Dendritic cell treated with granulocyte-macrophage colony-stimulating factor and Interleukin-4, amounts not matched to agents 40 ng/mL and 50 ng/mL, for 4 days (primary cell): ENCODE measurements at regions not wholly inside any gene's neighbourhood (a gene's known extent, or its start where the extent isn't known, plus 50 kb on each side); places are given as distances from the start of the nearest gene placed in this dataset.

ENCODE experiments used
- H3K27ac Mint-ChIP-seq: one replicate; pipeline ENCODE4 v1.8.0; 2022; ENCODE audit warnings: mild to moderate bottlenecking, mixed read lengths
- H3K27me3 Mint-ChIP-seq: one replicate; pipeline ENCODE4 v1.8.0; 2022; ENCODE audit warnings: mild to moderate bottlenecking, mixed read lengths
- H3K36me3 Mint-ChIP-seq: one replicate; pipeline ENCODE4 v1.8.0; 2022; ENCODE audit warnings: low read depth, mixed read lengths
- H3K4me1 Mint-ChIP-seq: one replicate; pipeline ENCODE4 v1.8.0; 2022; ENCODE audit warnings: low read depth, mixed read lengths
- H3K4me3 Mint-ChIP-seq: one replicate; pipeline ENCODE4 v1.8.0; 2022; ENCODE audit warnings: mild to moderate bottlenecking, moderate library complexity, mixed read lengths
- H3K9me3 Mint-ChIP-seq: one replicate; pipeline ENCODE4 v1.8.0; 2022; ENCODE audit warnings: mixed read lengths
- intact Hi-C: fragments of 100-400 bp; cut with micrococcal nuclease; formaldehyde crosslinking; loops from one replicate; pipeline ENCODE4 v1.15.0; 2022

- no peak overlapping the region for H3K27ac Mint-ChIP-seq
- no peaks in the 10 kb centered on the region for H3K9me3 Mint-ChIP-seq
- no peaks in the 10 kb centered on the region for H3K36me3 Mint-ChIP-seq
- intact Hi-C loops: no loop called here
- no peaks in the 10 kb centered on the region for H3K27me3 Mint-ChIP-seq
- H3K4me1 Mint-ChIP-seq: no peaks in the 10 kb centered on the region
- no peak overlapping the region for H3K4me3 Mint-ChIP-seq
These were observed 526.3 kb upstream of the LRRTM1 start for GRCh38 chr2:80830891-80831290.

- Mint-ChIP-seq H3K27ac (no peak overlapping the region), H3K36me3 (no peaks in the 10 kb centered on the region), H3K9me3 (peaks cover 21% of the 10 kb centered on the region), H3K4me3 (no peak overlapping the region), H3K27me3 (no peaks in the 10 kb centered on the region), H3K4me1 (no peaks in the 10 kb centered on the region)
- intact Hi-C loops: no loop called here
These were observed 518.4 kb upstream of the LRRTM1 start for GRCh38 chr2:80822999-80823398.

GRCh38 chr2:80815259-80815658 lies 510.7 kb upstream of the LRRTM1 start:
- Mint-ChIP-seq H3K9me3 (peaks cover 57% of the 10 kb centered on the region), H3K27ac (no peak overlapping the region), H3K4me1 (no peaks in the 10 kb centered on the region), H3K36me3 (no peaks in the 10 kb centered on the region), H3K4me3 (no peak overlapping the region), H3K27me3 (no peaks in the 10 kb centered on the region)
- intact Hi-C loops: no loop called here

- Mint-ChIP-seq H3K36me3 (no peaks in the 10 kb centered on the region), H3K27ac (no peak overlapping the region), H3K27me3 (no peaks in the 10 kb centered on the region), H3K4me3 (no peak overlapping the region), H3K4me1 (no peaks in the 10 kb centered on the region), H3K9me3 (peaks cover 10% of the 10 kb centered on the region)
- intact Hi-C loops: no loop called here
These were observed 482.0 kb upstream of the LRRTM1 start for GRCh38 chr2:80786584-80786983.

GRCh38 chr2:80778704-80779103 lies 474.2 kb upstream of the LRRTM1 start:
- Mint-ChIP-seq H3K4me3 (no peak overlapping the region), H3K9me3 (peaks cover 9% of the 10 kb centered on the region), H3K4me1 (no peaks in the 10 kb centered on the region), H3K27me3 (no peaks in the 10 kb centered on the region), H3K36me3 (no peaks in the 10 kb centered on the region), H3K27ac (no peak overlapping the region)
- intact Hi-C loops: no loop called here

- H3K4me3 Mint-ChIP-seq: no peak overlapping the region
- H3K9me3 Mint-ChIP-seq: peaks cover 18% of the 10 kb centered on the region
- H3K4me1 Mint-ChIP-seq: no peaks in the 10 kb centered on the region
These were observed 444.0 kb upstream of the LRRTM1 start for GRCh38 chr2:80748592-80748991.

GRCh38 chr2:80737047-80737446 lies 432.5 kb upstream of the LRRTM1 start:
- Mint-ChIP-seq H3K27me3 (no peaks in the 10 kb centered on the region), H3K27ac (no peak overlapping the region), H3K36me3 (no peaks in the 10 kb centered on the region), H3K4me3 (no peak overlapping the region), H3K9me3 (peaks cover 56% of the 10 kb centered on the region), H3K4me1 (no peaks in the 10 kb centered on the region)
- intact Hi-C loops: no loop called here

More at GRCh38 chr2:80748592-80748991, 444.0 kb upstream of the LRRTM1 start:
- H3K27ac Mint-ChIP-seq: no peak overlapping the region
- H3K27me3 Mint-ChIP-seq: no peaks in the 10 kb centered on the region
- no peaks in the 10 kb centered on the region for H3K36me3 Mint-ChIP-seq
- intact Hi-C loops: no loop called here

- Mint-ChIP-seq H3K27me3 (no peaks in the 10 kb centered on the region), H3K4me1 (no peaks in the 10 kb centered on the region), H3K4me3 (no peak overlapping the region), H3K9me3 (peaks cover 39% of the 10 kb centered on the region), H3K27ac (no peak overlapping the region), H3K36me3 (no peaks in the 10 kb centered on the region)
- intact Hi-C loops: no loop called here
These were observed 420.4 kb upstream of the LRRTM1 start for GRCh38 chr2:80725001-80725400.

- no peaks in the 10 kb centered on the region for H3K27me3 Mint-ChIP-seq
- H3K27ac Mint-ChIP-seq: no peak overlapping the region
- intact Hi-C loops: no loop called here
- H3K4me3 Mint-ChIP-seq: no peak overlapping the region
- no peaks in the 10 kb centered on the region for H3K36me3 Mint-ChIP-seq
- no peaks in the 10 kb centered on the region for H3K4me1 Mint-ChIP-seq
- H3K9me3 Mint-ChIP-seq: peaks cover 37% of the 10 kb centered on the region
These were observed 418.3 kb upstream of the LRRTM1 start for GRCh38 chr2:80722803-80723202.

- Mint-ChIP-seq H3K27me3 (no peaks in the 10 kb centered on the region), H3K27ac (no peak overlapping the region), H3K36me3 (no peaks in the 10 kb centered on the region), H3K4me3 (no peak overlapping the region), H3K9me3 (peaks cover 27% of the 10 kb centered on the region), H3K4me1 (no peaks in the 10 kb centered on the region)
- intact Hi-C loops: no loop called here
These were observed 415.1 kb upstream of the LRRTM1 start for GRCh38 chr2:80719607-80720006.

GRCh38 chr2:80715433-80715832 lies 410.9 kb upstream of the LRRTM1 start:
- Mint-ChIP-seq H3K27ac (no peak overlapping the region), H3K27me3 (no peaks in the 10 kb centered on the region), H3K4me3 (no peak overlapping the region), H3K4me1 (no peaks in the 10 kb centered on the region), H3K9me3 (peaks cover 12% of the 10 kb centered on the region), H3K36me3 (no peaks in the 10 kb centered on the region)
- intact Hi-C loops: no loop called here

- no peaks in the 10 kb centered on the region for H3K9me3 Mint-ChIP-seq
- H3K36me3 Mint-ChIP-seq: no peaks in the 10 kb centered on the region
- no peak overlapping the region for H3K4me3 Mint-ChIP-seq
- no peak overlapping the region for H3K27ac Mint-ChIP-seq
- intact Hi-C loops: no loop called here
- H3K27me3 Mint-ChIP-seq: no peaks in the 10 kb centered on the region
- H3K4me1 Mint-ChIP-seq: no peaks in the 10 kb centered on the region
These were observed 407.4 kb upstream of the LRRTM1 start for GRCh38 chr2:80711915-80712314.

- Mint-ChIP-seq H3K27me3 (no peaks in the 10 kb centered on the region), H3K4me3 (no peak overlapping the region)
- intact Hi-C loops: no loop called here
These were observed 402.4 kb upstream of the LRRTM1 start for GRCh38 chr2:80706951-80707350.

GRCh38 chr2:80706541-80706940 lies 402.0 kb upstream of the LRRTM1 start:
- Mint-ChIP-seq H3K27ac (no peak overlapping the region), H3K4me1 (no peaks in the 10 kb centered on the region)
- intact Hi-C loops: no loop called here

More at GRCh38 chr2:80706951-80707350, 402.4 kb upstream of the LRRTM1 start:
- no peaks in the 10 kb centered on the region for H3K4me1 Mint-ChIP-seq
- H3K9me3 Mint-ChIP-seq: peaks cover 13% of the 10 kb centered on the region
- no peak overlapping the region for H3K27ac Mint-ChIP-seq
- no peaks in the 10 kb centered on the region for H3K36me3 Mint-ChIP-seq

GRCh38 chr2:80703532-80703931 lies 399.0 kb upstream of the LRRTM1 start:
- no peaks in the 10 kb centered on the region for H3K27me3 Mint-ChIP-seq
- H3K9me3 Mint-ChIP-seq: peaks cover 16% of the 10 kb centered on the region
- intact Hi-C loops: no loop called here
- no peak overlapping the region for H3K4me3 Mint-ChIP-seq
- H3K27ac Mint-ChIP-seq: no peak overlapping the region
- H3K36me3 Mint-ChIP-seq: no peaks in the 10 kb centered on the region
- H3K4me1 Mint-ChIP-seq: no peaks in the 10 kb centered on the region

More at GRCh38 chr2:80706541-80706940, 402.0 kb upstream of the LRRTM1 start:
- H3K27me3 Mint-ChIP-seq: no peaks in the 10 kb centered on the region
- no peak overlapping the region for H3K4me3 Mint-ChIP-seq
- H3K36me3 Mint-ChIP-seq: no peaks in the 10 kb centered on the region
- peaks cover 13% of the 10 kb centered on the region for H3K9me3 Mint-ChIP-seq
